Loucy (cell line): ENCODE measurements at regions not wholly inside any gene's neighbourhood (a gene's known extent, or its start where the extent isn't known, plus 50 kb on each side); places are given as distances from the start of the nearest gene placed in this dataset.

Experiments used
- H2AFZ ChIP-seq: fragments of 200-600 bp; sonication (generic); 2 replicates; pipeline ENCODE4 v1.6.0; 2016; ENCODE audit warnings: antibody characterized with exemption, mild to moderate bottlenecking, low read length, moderate library complexity
- H3F3A ChIP-seq: fragments of 200-600 bp; 2 replicates; pipeline ENCODE4 v1.6.0; 2016; ENCODE audit warnings: antibody characterized with exemption, low read depth, mild to moderate bottlenecking
- H3K27me3 ChIP-seq: fragments of 200-600 bp; sonication (generic); 2 replicates; pipeline ENCODE4 v1.6.1; 2014; ENCODE audit warnings: low read length, mild to moderate bottlenecking; ENCODE audit not compliant: insufficient read depth, poor library complexity, severe bottlenecking
- H3K36me3 ChIP-seq: fragments of 200-600 bp; sonication (generic); 2 replicates; pipeline ENCODE4 v1.6.1; 2016; ENCODE audit warnings: low read length; ENCODE audit not compliant: insufficient read depth
- H3K4me1 ChIP-seq: fragments of 200-600 bp; sonication (generic); 2 replicates; pipeline ENCODE4 v1.5.1; 2014; ENCODE audit warnings: low read length, mild to moderate bottlenecking; ENCODE audit not compliant: insufficient read depth, poor library complexity, severe bottlenecking
- H3K4me2 ChIP-seq: fragments of 200-600 bp; sonication (generic); 2 replicates; pipeline ENCODE4 v1.6.0; 2014; ENCODE audit warnings: antibody characterized with exemption, low read length, low read depth, mild to moderate bottlenecking; ENCODE audit not compliant: poor library complexity, severe bottlenecking
- H3K4me3 ChIP-seq: fragments of 200-600 bp; sonication (generic); 2 replicates; pipeline ENCODE4 v1.5.1; 2014; ENCODE audit warnings: low read length, mild to moderate bottlenecking, mixed read lengths; ENCODE audit not compliant: poor library complexity, severe bottlenecking
- H3K79me2 ChIP-seq: fragments of 200-600 bp; sonication (generic); 2 replicates; pipeline ENCODE4 v1.6.1; 2014; ENCODE audit warnings: low read length; ENCODE audit not compliant: insufficient read depth
- H3K9ac ChIP-seq: fragments of 200-600 bp; sonication (generic); 2 replicates; pipeline ENCODE4 v1.6.0; 2014; ENCODE audit warnings: mild to moderate bottlenecking, low read depth, low read length, moderate library complexity; ENCODE audit not compliant: poor library complexity, severe bottlenecking
- H3K9me2 ChIP-seq: fragments of 200-600 bp; sonication (generic); replicated peaks from 2 replicates; pipeline ENCODE4 v1.6.1; 2016; ENCODE audit warnings: low read depth, low read length, mixed read lengths
- H3K9me3 ChIP-seq: fragments of 200-600 bp; sonication (generic); 2 replicates; pipeline ENCODE4 v1.6.1; 2014; ENCODE audit warnings: mild to moderate bottlenecking, antibody characterized with exemption, low read length, low read depth; ENCODE audit not compliant: insufficient read depth
- H4K20me1 ChIP-seq: fragments of 200-600 bp; sonication (generic); 2 replicates; pipeline ENCODE4 v1.6.0; 2014; ENCODE audit warnings: antibody characterized with exemption, low read length, mild to moderate bottlenecking; ENCODE audit not compliant: insufficient read depth, poor library complexity, severe bottlenecking
- CTCF ChIP-seq: fragments of 200-600 bp; sonication (generic); conservative IDR thresholded peaks from 2 replicates; pipeline ENCODE4 v1.5.1; 2014; ENCODE audit warnings: mild to moderate bottlenecking, antibody characterized with exemption, low read length
- EZH2phosphoT487 ChIP-seq: fragments of 200-600 bp; IDR thresholded peaks from 2 replicates; pipeline ENCODE4 v1.6.1; 2018; ENCODE audit warnings: antibody characterized with exemption, mild to moderate bottlenecking, moderate library complexity, borderline replicate concordance

DNA sequence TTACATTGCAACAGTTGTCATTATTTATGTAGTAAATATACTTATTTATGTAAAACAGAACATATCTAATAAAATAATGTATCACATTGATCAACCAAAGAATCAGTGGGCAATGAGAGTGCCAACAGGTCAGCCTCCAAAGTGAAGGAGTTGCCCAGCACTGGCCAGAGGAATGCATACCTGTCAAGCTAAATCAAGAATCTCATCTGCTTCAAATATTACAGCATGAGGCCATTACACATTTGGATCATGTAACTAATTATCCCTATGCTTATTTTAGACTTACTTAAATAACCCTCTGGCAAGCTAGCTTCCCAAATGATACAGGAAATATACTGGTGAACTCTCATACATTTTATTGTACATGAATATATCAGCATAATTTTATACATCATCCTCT lies 1211.7 kb upstream of the ACVR2A start:
- no peaks in the 10 kb centered on the region for H3K9me3 ChIP-seq

DNA sequence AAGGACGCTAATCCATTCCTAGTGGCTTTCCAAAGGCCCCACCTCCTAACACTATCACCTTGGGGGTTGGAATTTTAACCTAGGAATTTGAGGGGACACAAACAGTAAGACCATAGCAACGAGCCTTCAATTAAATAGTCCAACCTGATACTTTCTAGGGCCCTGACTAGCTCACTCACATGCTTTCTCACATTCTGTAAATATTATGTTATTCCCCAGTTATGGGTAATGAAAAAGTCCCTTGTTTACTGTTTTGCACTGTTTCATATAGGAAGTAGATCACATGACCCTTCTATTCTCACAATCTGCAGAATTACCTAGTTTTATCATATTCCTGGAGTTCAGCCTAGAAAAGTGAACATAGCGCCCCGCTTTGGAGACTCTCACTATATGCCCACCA lies 1212.1 kb upstream of the ACVR2A start:
- Histone ChIP-seq H4K20me1 (no peaks in the 10 kb centered on the region), H3K9ac (no peak overlapping the region), H3K27me3 (no peaks in the 10 kb centered on the region), H3F3A (no peaks in the 10 kb centered on the region), H3K4me3 (no peak overlapping the region), H3K4me1 (no peaks in the 10 kb centered on the region), H3K4me2 (no peak overlapping the region), H3K36me3 (no peaks in the 10 kb centered on the region), H3K9me3 (no peaks in the 10 kb centered on the region), H2AFZ (no peak overlapping the region), H3K79me2 (no peaks in the 10 kb centered on the region), H3K9me2 (no peaks in the 10 kb centered on the region)
- TF ChIP-seq CTCF (no peak), EZH2phosphoT487 (no peak)

More for the DNA sequence above, 1211.7 kb upstream of the ACVR2A start:
- Histone ChIP-seq H4K20me1 (no peaks in the 10 kb centered on the region), H3K79me2 (no peaks in the 10 kb centered on the region), H3K4me1 (no peaks in the 10 kb centered on the region), H3K27me3 (no peaks in the 10 kb centered on the region), H3K9ac (no peak overlapping the region), H3K4me2 (no peak overlapping the region), H3F3A (no peaks in the 10 kb centered on the region), H3K9me2 (no peaks in the 10 kb centered on the region), H3K36me3 (no peaks in the 10 kb centered on the region), H2AFZ (no peak overlapping the region), H3K4me3 (no peak overlapping the region)
- TF ChIP-seq CTCF = no peak
- no peak for TF ChIP-seq EZH2phosphoT487

GRCh38 chr2:146624430-146625160 lies 1220.2 kb upstream of the ACVR2A start:
- Histone ChIP-seq H3K9me2 (no peaks in the 10 kb centered on the region), H3K27me3 (no peaks in the 10 kb centered on the region), H2AFZ (no peak overlapping the region), H3K4me2 (no peak overlapping the region), H3K36me3 (no peaks in the 10 kb centered on the region), H3K79me2 (no peaks in the 10 kb centered on the region), H3K4me1 (no peaks in the 10 kb centered on the region), H3K9ac (no peak overlapping the region), H4K20me1 (no peaks in the 10 kb centered on the region), H3K9me3 (no peaks in the 10 kb centered on the region), H3K4me3 (no peak overlapping the region), H3F3A (no peaks in the 10 kb centered on the region)
- TF ChIP-seq CTCF = no peak
- no peak for TF ChIP-seq EZH2phosphoT487
